HUDEP-2 (cell line): ENCODE measurements at regions not wholly inside any gene's neighbourhood (a gene's known extent, or its start where the extent isn't known, plus 50 kb on each side); places are given as distances from the start of the nearest gene placed in this dataset.

ENCODE experiments used
- DNase-seq, 76 experiments: peaks; one replicate each; lab custom pipeline; 2025; ENCODE audit not compliant: unreplicated experiment in 76 of 76; lab: John Stamatoyannopoulos, UW

- DNase-seq, result no peak
Observed at GRCh38 chr2:57107353-57107752, 923.6 kb downstream of the CCDC85A start.

DNA sequence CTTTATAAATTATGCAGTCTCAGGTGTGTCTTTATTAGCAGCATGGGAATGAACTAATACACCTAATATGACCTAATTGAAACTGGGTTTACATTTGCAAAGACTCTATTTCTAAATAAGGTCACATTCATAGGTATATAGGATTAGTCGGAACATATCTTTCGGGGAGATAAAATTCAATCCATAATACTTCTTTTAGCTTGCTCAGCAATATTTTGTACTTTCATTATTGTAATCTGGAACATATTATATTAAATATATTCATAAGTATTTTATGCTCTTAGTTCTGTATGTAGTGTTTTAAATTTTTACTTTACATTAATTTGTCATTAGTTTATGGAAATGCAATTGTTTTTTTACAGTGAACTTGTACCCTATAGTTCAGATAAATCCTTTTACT lies 927.7 kb downstream of the CCDC85A start:
- DNase-seq, result no peak

- DNase-seq, result no peak
Observed at GRCh38 chr2:57119141-57119540, 927.5 kb upstream of the VRK2 start.

DNA sequence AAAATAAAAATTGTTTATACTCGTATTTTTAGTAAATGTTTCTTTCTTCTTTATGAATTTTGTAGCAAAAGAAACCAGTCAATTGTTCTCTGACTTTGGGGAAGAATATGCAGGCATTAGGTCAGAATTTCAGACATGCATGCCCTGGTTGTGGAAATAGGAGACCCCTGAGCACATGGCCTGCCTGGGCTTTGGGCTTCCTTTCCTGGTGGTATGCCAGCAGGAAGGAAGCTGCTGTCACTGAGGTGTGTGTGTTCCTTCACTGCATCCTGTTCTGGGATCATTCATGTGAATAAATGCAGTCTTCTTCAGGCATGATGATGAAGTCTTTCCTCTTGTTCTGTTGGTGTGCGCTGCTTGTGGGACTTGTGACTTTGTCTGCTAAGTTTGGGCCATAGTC lies 920.2 kb upstream of the VRK2 start:
- no peak for DNase-seq

DNA sequence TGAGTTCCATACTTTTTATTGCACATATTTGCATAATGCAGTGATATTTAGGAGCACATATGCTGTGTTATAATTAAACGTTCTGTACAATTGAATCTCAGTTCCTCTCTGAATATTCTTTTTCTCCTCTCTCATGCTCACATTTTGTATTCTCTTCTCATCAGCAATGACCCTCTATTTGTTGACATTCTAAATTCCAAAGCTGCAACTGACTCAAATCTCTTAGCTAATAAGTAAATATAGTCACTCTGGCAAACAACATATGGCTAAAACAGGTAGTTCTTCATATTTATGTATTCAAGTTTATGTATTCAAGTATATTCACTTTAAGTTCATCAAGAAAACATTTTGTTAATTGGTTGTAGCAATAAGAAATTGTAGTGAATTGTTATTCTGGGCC lies 907.4 kb upstream of the VRK2 start:
- DNase-seq, result no peak

GRCh38 chr2:57141269-57141668 lies 905.3 kb upstream of the VRK2 start:
- no peak for DNase-seq

GRCh38 chr2:57146951-57147350 lies 899.7 kb upstream of the VRK2 start:
- DNase-seq, result no peak

DNA sequence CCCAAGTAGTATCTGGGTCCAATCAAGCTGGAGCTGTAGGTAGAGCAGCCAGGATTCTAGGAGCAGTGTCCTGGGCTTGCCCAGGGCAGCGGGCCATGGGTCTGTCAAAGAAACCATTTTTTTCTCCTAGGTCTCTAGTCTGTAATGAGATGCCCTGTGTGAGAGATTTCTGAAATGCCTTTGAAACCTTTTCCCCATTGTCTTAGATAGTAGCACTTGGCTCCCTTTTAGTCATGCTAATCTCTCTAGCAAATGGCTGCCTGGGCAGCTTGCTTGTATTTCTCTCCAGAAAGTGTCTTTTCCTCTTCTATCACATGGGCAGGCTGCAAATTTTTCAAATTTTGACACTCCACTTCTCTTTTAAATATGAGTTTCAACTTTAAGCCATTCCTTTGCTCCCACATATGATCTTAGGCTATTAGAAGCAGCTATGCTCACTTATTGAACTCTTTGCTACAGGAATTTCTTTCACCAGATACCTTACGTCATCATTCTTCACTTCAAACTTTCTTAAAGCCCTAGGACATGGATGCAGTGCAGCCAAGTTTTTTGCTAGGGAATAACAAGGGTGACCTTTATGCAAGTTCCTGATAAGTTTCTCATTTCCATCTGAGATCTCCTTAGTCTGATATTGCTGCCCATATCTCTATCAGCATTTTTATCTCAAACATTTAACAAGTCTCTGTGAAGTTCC lies 890.2 kb upstream of the VRK2 start:
- DNase-seq, result no peak

DNA sequence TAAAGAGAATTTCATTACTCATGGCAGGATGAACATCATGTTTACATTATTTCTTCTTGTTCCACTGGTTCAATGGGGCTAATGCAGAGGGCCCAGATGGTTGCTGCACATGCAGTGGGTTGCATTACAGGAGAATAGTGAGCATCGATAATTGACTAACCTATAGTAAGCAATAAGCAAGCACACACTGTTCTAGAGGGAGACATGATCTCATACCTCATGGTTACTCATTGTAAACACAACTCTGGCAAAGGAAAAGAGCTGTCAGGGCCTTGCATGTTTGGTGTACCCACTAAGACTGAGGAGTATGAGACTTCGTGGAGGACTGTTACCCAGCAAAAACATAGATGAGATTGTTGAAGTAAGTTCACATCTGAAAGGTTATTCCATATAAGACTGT lies 885.6 kb upstream of the VRK2 start:
- DNase-seq, result no peak

DNA sequence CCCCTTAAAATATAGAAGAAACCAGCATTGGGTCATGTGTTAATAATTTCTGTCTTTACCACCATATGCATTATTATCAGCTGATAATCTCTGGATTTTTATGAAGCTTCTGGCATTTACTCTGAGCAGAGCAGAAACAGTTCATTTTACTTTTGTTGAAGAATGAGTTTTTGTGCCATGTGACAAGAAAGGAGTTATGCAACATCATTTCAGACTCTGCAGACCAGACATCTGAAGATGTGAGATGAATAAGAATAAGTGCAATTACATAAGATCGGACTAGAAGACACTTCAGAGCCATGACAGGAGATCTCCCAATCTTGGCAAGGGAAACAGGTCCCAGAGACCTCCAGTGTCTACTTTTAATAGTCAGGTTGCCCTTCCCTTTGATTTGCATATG lies 869.4 kb upstream of the VRK2 start:
- no peak for DNase-seq

DNA sequence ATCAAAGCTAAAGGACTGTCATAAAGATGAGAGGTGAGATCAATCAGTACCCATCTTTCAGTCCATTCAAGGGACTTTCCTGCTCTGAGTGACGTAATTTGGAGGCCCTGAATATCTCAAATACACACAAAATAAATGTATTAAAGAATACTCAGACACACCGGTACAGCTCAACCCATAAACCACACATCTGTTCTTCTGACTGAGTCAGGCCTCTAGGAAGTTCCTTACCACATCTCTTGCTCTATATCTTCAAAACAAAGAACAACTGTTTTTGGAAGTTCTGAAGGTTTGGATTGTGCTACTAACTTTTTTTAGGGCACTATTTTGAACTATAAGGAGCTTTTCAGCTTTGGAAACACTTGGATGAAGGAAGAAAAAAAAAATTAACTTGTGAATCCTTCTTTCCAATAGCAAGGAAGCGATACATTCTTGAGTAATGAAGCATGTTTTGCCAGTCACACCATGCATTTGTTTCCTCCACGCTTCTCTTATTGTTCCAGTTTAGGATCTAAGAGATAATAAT lies 866.5 kb upstream of the VRK2 start:
- DNase-seq, result no peak

GRCh38 chr2:57180678-57181077 lies 865.9 kb upstream of the VRK2 start:
- DNase-seq, result no peak

- DNase-seq, result no peak
Observed at GRCh38 chr2:57181315-57182038, 865.1 kb upstream of the VRK2 start.

GRCh38 chr2:57182916-57183315 lies 863.7 kb upstream of the VRK2 start:
- DNase-seq, result no peak

GRCh38 chr2:57185568-57185967 lies 861.0 kb upstream of the VRK2 start:
- DNase-seq, result no peak

DNA sequence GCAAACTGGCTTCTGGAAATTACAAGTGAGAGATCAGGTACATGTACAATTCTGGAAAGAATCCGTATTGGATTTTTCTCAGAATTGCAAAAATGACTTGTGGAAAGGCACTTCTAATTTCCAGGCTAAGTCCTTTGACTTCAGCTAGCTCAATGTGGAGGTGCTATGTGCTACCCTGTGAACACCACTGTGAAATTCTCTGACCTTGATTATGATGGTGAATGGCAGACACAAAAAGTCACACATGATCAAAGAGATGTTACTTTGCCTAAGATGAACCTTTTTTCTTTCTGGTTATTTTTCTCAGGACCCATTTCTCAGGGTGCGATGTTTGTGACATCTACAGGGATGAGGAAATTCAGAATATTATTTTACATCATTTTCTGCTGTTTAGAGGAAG lies 856.6 kb upstream of the VRK2 start:
- no peak for DNase-seq

GRCh38 chr2:57199663-57200062 lies 846.9 kb upstream of the VRK2 start:
- no peak for DNase-seq

DNA sequence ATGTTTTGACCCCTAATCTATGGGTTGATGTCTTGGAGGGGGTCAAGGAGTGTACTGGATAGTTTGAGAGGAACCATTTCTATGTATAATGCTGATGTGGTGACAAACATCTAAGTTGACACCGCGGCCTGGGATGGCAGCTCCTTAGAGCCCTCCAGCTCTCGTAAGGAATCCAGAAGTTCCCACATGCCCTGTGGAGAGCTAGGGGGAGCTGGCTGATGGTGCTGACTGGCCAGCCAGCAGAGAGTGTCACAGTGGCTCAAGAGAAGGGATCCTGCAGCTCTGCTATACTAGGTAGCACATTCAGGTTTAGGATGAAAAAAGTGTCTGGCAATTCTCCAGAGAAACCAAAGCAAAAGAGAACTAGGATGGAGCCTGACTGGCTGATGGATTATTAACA lies 842.2 kb upstream of the VRK2 start:
- DNase-seq, result no peak

DNA sequence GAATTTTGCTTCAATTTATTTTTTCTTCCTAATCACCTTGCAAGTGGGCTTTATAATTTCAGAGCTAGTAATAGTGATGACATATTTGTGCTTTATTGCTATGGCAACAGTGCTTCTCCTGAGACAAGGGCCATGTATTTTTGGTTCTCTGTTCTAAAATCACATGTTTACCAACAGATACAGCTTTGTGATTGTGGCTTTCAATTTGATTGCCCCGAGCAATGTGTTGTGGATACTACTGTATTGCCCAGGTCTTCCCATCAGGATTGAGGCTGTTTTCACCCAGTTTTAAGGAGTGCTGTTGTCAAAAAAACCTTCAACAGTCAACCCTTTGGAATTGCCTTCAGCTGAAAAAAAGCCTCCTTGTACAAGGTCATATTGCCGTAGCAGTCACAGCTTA lies 841.4 kb upstream of the VRK2 start:
- DNase-seq, result no peak

GRCh38 chr2:57207191-57207590 lies 839.4 kb upstream of the VRK2 start:
- no peak for DNase-seq

GRCh38 chr2:57209799-57210198 lies 836.8 kb upstream of the VRK2 start:
- DNase-seq, result no peak

DNA sequence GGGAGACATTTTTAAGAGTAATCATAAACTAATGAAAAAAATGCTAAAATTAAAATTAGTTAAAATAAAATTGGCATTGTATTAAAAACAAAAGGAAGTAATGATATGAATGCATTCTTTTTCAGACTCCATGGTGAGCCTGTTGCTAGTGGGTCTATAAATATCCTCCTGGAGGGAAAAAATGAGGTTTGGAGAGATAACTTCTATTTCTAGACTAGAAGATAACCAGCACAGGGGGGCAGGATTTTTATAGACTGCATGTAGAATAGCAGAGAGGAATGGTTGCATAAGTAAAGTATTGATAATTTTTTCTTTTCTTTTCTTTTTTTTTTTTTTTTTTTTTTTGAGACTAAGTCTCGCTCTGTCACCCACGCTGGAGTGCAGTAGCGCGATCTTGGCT lies 835.8 kb upstream of the VRK2 start:
- DNase-seq, result no peak
